Activated effector memory CD4-positive, alpha-beta T cell treated with anti-CD3 and anti-CD28 coated beads, Interleukin-2, amount 50 U/mL, for 16 hours (primary cell): ENCODE measurements at regions not wholly inside any gene's neighbourhood (a gene's known extent, or its start where the extent isn't known, plus 50 kb on each side); places are given as distances from the start of the nearest gene placed in this dataset.

ENCODE experiments used
- DNase-seq: peaks from one replicate; pipeline ENCODE4 v3.0.0-alpha.2; 2020

DNA sequence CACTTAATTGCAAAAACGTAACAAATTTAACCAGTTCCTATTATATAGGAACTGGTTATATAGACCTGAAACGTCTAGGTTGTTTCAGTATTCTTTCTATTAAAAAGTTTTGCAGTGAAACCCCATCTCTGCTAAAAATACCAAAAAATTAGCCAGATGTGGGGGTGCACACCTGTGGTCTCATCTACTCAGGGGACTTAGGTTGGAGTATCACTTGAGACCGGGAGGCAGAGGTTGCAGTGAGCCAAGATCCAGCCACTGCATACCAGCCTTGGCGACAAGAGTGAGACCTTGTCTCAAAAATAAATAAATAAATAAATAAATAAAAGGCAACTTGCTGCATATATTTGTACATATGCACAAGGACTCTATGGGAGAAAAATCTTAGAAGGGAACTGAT lies 387.0 kb downstream of the TUSC7 start:
- no peak for DNase-seq

DNA sequence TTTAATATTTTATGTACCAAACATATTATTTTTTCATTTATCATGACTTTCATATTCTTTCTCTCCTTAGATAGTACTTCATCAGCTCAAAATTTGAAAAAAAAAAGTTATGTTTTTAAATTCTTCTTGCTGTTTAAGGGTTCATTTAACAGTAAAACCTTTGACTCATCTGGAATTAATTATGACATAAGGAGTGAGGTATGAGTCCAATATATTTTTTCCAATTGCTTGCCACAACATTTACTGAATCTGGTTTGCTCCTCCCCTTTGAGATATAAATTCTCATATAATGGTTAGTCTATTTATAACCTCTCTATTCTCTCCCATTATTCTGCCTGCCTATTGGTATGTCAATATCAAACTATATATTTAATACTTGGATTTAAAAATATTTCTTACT lies 387.8 kb downstream of the TUSC7 start:
- no peak for DNase-seq

DNA sequence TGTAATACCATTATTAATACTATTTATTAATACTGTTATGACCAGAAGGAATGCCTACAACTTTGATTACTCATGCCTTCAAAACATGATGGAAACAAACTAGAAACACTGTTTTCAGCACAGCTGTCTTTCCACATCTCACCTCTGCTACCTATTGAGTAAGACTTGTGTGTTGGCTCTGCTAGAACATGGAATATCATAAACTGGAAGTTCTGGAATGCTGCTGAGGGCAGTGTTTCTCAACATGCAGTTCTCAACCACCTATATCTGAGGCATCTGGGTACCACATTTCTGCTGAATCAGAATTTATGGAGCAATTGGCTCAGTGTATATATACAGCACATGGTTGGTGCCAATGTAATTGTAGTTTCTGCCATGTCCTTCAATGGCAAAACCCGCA lies 392.1 kb downstream of the TUSC7 start:
- no peak for DNase-seq

DNA sequence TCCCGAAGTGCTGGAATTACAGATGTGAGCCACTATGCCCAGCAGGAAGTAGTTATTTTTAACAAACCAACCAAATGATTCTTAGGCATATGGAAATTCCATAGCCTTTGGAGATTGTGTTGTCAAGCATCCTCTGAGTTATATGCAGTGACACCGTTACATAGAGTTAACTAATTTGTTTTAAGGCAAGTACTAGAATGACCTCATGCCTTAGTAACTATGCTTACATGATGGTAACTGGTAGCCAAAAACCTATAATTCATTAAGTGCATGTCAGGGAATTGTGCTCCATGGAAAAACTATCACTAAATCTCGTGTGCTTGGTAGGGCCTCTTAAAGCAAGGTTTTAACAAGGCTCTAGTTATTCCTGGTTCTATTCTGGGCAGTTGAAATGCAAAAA lies 392.8 kb downstream of the TUSC7 start:
- DNase-seq: no peak

DNA sequence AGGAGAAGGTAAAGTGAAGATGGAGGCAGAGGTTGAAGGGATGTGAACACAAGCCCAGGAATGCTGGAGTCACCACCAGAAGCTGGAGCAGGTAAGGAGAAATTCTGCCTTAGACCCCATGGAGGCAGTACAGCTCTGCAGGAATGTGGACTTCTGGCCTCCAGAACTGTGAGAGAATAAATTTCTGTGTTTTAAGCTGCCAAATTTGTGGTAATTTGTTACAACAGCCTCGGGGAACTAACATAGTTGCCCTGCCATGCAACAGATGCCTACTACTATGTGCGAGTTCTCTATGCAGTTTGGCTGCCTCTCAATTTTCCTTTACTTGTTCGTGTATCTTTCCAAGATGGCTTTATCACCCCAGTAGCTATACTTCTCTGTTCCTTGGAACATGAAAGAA lies 394.1 kb downstream of the TUSC7 start:
- DNase-seq: no peak

DNA sequence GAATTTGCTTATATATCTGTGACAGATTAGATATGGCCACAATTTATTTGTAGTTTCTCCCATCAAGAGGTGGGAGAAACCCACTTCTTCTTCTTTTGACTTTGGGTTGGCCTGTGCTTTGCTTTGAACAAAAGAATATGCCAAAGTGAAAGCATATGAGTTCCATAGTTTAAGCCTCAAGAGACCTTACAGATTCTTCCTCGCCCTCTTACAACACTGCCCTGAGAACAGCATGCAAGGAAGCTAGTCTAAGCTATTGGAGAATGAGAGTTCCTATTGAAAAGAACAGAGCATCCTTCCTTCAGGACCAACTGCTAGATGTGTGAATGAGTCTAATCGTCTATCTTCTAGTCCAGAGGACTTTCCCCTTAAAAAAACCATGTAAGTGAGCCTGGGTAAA lies 394.8 kb downstream of the TUSC7 start:
- no peak for DNase-seq

DNA sequence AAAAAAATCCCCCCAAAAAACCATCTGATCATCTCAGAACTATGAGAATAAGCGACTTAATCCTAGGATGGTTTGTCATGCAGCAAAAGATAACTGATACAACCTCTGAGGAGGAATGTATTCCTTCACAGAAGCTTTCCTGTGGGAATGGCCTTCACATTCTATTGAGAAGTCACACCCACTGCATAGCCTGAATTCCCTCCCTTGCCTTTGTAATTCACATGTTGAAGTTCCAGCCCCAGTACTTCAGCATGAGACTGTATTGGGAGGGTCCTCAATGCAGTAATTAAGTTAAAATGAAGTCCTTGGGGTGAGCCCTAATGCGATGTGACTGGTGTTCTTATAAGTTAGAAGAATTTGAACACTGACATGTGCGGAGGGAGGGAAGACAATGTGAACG lies 395.2 kb downstream of the TUSC7 start:
- DNase-seq: no peak

DNA sequence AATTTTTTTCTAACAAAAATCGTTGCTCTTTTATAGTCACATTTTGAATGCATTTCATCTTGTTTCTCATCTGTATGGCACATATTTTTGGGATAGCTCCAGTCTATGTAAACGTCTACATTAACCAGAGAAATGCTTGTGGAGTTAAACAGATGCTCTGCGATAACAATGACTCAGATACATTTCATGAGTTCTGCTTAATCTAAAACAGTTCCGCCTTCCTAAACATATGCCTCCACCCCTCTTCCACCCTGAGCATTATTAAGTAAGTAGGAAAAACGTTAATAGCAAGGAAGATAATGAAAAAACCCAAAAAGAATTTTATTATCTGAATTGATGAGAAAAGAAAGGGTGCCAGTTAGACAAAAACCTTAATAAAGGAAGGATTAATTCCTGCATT lies 396.1 kb downstream of the TUSC7 start:
- no peak for DNase-seq

DNA sequence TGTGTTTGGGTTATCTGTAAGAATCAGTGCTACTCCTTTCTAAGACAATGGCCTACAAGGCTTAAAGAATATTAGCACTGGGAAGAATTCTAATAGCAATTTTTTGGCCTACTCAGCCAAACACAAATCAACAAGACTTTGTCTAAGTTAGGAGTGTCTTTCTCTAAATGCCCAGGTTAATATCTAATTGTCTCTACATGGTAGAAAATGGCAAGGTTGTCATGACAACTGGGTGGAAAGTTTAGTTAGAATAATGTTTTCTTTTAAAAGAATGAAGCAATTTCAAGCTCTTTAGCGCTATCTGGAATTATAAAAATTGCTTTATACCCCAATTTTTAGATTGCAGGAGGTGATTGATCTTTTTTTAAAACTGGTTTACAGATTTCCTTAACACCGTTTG lies 396.8 kb downstream of the TUSC7 start:
- no peak for DNase-seq

DNA sequence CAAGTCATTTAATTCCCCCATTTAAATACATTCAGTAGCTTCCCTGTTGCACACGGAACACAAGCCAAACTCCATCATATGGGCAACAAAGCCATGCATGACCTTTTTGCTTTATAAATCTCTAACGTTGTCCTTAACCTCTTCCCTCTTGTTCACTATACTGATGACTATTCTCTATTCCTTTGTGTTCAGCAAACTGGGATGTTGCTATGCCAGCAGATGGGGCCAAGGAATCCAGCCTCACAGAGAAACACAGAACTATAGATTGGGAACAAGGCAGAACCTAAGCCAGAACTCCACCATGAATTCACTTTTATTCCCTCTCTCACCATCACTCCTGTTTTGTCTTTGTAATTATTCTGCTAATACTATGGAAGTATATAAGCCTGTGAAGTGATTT lies 398.4 kb downstream of the TUSC7 start:
- DNase-seq: no peak

DNA sequence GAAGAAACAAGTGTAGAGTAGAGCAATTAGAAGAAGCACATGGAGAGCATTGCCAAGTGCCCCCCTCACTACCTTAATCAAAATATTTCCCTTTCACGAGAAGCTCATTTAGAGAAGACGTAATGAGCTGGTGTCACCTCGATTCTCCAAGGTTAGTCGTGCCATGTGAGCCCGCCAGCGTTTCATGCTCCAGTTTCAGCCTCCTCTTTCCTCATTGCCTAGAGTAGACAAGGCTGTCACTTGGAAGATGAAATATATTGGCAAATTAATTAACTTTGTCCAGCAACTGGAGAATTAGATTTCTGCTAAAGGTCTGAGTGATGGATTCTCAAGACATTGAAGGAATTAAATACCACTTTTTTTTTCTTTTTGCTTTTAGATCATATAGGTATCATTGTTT lies 399.6 kb downstream of the TUSC7 start:
- no peak for DNase-seq

DNA sequence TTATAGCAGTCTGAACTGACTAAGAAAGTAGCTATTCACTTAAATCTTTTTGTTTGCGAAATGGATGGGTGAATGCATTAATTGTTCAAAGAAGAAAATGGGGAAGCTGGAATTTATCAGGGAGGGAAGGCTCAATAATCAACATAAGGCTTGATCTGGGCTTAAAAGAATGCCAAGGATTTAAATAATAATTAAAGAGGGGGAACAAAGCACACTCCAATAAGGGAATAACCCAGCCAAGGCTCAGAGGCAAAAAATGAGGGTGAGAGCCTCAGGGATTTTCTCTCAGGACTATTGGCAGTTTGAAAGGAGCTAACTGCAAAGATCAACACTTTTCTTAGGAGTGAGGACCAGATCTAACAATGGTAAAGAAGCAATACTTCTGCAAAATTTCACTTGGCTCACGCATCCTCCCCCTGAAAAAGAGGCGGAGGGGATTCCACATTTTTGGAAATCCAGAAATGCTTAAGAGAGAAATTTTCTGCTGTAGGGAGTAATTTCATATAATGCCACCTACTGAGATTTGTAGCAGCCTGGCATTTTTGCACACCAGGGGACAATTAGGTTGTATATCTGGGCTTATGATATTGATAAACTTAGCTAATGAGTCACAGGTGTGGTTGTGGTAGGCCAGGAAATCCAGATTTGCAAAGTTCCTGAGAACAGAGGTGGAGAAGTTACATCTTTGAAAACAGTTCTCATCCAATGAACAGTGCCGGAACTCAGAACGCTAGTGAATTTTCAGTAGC lies 405.1 kb downstream of the TUSC7 start:
- DNase-seq: no peak

DNA sequence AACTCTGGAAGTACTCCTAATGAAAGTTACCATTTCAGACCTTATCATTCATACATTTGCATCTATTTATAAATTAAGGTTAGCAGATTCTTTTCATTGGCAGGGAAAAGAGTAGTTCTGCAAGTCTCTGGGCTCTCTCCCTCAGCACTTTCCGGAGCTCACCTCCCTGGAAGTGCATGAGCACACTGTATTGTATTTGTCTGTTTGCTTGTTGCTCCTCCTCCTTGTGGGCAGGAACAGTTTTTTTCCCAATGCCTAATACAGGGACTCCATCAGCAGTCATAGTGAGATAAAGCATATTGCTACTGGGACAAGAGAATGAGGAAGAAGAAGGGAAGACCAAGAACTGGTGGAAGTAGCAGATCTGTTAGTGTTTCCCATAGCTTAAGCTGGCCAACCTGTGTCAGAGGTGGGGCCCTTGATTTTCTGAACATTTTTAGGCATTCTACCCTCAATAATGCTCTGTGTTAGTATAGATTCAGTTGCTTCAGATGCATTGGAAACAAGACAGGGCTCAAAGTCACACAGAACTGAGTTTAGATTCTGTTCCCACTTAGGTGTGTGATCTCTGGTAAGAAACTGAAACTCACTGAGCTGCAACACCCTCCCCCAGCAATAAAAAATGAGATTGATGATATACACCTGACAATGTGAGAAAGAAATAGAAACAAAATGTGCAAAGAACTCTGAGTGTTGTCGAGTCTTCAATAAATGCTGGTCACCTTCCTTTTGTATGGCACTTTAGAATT lies 407.8 kb downstream of the TUSC7 start:
- DNase-seq: no peak

DNA sequence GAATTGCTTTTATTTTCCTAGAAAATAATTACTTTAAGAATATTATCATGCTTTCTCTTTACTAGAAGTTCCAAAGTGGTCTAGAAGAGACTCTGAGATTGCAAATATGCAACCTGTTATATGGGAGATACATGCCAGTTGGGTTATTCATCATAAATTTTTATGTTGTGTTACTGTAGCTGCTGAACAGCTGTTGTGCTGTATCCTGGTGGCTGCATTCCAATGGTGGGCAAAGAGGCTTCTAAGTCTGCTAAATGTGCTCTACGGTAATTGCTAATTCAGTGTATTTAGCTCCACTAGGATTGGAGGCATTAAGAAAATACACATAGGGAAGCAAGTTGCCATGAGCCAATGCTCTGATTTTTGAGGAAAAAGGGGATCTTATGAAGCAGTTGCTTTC lies 409.0 kb downstream of the TUSC7 start:
- DNase-seq: no peak

DNA sequence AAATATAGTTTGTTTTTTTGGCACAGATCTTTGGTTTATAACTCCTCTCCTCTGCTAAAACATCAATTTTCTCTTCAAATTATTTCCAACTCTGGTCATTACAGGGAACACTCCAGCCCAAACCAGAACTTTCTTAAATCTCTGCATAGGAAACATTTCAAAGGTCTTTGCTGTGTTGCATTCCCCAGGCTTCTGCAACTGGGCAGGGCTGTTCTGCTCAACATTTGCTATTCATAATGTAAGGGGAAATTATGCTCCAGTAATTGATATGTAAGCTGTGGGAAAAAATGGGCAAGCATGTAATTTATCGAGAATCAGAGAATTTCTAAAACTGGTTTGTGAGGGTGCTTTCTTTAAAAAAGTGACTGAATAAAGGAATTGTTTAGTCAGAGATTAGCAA lies 410.4 kb downstream of the TUSC7 start:
- no peak for DNase-seq

DNA sequence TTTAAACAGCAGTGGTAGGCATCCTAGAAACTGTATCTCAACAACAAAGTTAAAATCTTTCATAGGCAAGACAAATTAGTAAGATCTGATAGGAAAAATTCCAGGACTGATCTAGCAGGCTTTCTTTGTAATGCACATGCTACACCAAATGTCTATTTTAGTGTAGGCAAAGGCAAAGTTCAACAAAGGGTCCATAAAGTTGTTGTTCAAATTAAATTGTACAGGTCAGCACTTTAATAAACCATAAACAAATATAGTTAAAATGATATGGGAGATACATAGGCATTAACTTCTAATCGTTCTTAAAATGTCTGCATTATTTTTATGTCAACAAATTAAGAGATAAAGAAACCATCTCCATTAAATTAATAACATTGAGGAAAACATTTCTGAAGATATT lies 413.0 kb downstream of the TUSC7 start:
- no peak for DNase-seq

DNA sequence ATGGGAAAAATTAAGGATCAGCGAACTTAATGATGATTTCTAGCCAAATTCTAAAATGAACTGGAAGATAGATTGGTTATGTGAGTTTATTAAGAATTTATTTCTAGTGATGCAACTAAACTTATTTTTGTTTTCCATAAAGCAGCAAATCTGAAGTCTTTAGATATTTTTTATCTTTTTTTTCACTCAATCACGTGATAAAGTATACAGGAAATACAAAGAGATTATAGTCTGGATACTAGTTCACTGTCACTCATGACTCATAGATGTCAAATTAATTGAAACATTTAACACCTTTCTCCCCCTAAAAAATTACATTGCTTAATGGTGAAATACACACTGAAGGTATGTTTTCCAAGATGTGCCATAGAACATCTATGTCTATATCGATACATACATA lies 416.9 kb downstream of the TUSC7 start:
- no peak for DNase-seq

DNA sequence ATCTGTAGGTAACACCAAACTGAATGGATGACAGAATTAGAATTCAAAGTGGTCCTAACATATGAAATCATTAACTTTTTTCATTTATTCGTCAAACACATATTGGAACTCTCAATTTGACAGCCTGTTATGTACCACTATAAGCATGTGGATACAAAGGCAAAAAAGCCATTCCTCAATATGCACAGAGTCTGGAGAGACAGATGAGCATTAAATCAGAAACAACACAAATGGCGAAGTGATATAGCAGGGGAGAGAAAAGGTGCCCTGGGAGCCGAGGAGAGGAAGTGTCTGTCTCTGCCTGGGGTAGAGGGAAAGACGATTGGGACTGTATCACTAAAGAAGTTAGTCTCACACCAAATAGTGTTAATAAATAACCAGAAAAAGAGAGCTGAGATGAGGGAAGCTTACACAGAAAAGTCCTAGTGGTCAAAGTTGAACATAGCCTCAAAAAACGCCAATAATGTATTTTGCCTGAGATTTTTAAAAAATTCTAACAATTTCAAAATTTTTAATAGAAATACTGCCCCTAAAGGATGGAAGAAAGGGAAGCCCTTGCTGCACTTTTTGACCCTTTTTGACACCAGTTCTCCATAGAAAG lies 417.5 kb downstream of the TUSC7 start:
- DNase-seq: no peak

DNA sequence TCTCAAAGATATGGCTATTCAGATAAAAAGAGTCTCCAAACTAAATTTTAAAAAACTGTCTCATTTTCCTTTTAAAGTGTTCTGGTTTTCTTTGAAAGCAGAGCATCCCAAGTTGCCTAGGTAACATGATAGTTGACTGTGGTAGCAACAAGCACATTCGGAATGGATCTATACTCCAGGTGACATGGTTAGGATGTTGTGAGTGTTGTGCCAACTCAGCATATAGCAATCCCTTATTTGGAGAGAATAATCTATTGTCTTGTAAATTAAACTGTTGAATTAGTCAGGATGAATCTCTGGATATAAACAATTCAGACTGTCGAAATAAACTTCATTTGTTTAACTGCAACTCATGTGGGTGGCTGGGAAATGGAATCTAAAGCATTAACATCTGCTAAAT lies 418.6 kb downstream of the TUSC7 start:
- no peak for DNase-seq

DNA sequence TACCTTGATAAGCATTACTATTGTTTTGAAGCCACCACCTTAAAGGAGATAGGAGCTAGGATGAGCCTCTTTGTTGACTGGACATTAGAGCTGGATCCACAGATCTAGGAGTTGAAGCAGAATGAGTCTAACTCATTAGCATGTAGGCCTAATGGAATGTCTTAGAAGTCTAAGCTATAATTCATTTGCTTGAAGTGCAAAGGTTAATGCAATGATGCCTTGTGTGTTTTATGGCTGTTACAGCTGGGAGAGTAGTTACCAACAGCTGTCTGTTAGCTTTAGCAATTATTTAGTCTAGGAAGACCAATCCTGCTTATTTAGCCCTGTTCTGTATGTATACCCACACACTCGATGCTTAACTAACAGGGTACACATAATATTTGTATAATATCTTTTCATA lies 419.3 kb downstream of the TUSC7 start:
- no peak for DNase-seq

DNA sequence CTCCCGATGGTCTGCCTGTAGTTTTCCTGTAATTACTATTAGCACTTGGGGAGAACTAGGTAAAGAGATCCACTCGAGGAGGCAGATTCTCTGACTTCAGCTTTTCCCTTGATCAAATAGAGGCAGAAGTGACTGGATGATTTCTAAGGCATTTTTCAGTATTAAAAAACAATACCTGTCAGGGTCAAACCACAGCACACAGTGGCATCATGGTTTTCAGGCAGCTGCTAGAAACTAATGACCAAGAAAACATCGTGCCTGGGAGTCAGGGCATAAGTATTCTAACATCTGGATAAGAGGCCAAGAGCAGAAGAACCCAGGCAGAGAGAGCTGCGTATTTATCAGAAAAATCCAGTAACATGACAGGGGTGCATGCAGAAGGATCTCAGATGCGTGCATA lies 419.9 kb downstream of the TUSC7 start:
- no peak for DNase-seq

DNA sequence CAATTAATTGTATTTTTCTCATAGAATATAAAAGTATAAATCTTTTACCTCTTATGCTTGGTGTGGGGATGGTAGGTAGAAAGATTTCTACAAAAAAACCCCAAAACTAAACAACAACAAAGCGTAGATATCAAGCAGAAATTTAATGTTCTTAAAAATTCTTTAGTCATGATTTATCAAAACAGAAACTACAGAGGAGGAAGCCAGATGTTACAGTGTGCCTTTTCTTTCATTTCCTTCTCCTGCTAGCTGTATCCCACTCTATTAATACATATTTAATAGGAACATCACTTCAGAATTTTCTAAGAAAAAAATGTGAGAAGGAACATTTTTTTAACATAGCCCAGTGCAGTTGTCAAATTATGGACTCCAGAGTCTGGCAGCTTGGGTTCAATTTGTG lies 420.6 kb downstream of the TUSC7 start:
- DNase-seq: no peak

DNA sequence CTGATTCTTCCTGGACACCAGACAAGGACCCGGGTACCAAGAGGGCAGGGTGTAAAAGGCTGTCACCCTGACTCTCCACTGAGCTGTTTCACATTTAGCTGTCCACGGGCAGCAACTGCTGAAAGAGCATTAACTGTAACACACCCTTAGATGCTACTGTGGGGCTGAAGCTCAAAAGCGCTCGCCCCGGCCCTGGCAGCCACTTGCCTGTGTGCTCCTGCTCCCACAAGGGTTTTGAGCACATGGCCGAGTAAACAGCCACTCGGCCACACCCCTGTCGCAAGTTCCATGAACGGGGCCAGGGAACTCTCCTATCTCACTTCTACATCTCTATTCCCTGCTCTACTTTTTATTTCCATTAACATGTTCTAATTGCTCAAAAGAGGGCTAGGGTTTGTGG lies 421.7 kb downstream of the TUSC7 start:
- no peak for DNase-seq

DNA sequence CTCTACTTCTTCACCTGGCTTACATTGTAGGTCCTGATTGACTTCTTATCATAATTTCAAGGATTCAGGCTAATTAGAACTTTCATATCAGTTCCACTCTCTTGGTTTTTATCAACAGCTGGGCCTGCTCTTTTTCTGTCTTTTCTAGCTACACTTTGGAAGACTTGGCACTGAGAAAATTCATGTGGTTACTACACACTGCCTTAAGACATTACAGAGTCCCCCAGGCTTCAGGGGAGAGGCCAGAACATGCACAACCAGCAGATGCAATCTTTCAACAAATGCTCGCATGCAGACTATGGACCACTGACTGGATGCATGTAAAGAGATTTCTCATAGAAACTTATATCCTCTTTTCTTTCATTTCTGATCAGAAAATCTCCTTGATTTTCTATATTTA lies 423.5 kb downstream of the TUSC7 start:
- no peak for DNase-seq

DNA sequence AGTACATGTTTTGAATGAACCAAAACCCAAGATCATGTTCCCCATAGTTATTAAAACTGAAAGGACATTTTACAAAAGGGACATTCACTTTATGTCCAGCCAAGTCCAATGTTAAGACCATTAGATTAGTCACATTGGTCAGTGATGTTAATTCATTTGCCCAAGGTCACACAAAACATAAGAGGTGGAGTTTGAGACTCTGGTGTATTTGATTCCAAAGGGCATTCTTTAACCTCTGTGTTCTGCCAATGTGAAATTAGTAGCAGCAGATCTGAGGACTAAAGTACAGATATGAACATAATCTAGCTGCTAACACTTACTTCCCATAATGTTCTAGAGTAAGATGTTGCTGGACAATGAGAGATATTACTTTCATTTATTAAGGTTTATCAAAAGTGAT lies 425.6 kb downstream of the TUSC7 start:
- DNase-seq: no peak
